ENCODE measurements at regions not wholly inside any gene's neighbourhood (a gene's known extent, or its start where the extent isn't known, plus 50 kb on each side); places are given as distances from the start of the nearest gene placed in this dataset.
"Not testable (repeated sequence)": the region's sequence is repeated elsewhere in the genome, so short reads cannot be mapped to it uniquely, and the experiment has no call there.

DNA sequence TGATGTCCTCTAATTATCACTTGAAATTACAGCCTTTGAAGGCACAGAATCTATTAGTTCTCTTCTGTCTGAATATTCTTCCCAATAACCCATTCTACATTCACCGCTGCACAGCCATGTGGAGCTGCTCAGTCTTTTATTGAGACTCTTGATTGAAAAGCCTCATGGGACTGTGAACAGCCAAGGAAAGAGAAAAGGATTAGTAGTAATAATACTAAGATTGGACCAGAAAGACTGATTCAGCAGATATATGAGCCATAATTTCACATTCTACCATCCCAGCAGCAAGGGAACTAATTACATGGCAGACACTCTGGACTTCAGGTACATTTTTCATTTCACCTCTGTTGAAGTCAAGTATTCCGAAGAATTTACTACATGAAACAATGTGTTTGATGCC, 2471.7 kb downstream of the ARAP2 start:
- no peak for DNase-seq (ENCODE audit: low read depth)

DNA sequence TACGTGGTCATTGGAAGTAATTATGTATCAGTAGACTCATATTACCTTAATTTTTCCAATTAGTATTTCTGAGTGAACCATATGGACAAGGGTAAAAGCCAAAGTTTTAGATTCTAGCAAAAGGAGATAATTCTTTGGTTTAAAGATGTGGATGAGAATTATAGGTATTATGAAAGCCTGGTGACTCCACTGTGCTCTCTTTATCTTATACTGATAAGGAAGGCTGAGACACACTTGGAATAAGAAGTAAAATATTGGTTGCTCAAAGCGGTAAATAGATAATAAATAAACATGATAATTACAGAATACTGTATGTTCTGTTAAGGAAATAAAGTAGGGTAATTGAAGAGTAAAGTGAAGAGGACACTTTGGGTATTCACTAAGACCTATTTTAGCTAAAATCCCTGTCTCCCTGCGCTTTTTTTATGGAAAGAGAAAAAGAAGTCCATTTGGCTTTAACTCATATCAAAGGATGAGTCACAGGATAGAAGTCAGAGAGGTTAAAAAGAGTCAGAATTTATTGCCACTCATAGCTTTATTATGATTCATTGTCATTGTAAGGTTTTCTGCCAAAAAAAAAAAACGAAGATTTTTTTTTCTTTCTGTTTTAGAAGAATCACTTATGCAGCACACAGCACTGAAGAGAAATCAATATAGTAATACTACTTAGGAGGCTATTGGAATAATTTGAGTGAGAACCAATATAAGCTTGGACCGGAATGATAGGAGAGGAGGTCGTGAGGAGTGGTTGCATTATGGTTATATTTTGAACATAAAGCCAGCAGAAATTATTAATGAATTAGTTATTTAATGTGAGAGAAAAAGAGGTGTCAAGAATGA, 2463.1 kb downstream of the ARAP2 start:
- DNase-seq (ENCODE audit: low read depth) = peak; percentile 80

DNA sequence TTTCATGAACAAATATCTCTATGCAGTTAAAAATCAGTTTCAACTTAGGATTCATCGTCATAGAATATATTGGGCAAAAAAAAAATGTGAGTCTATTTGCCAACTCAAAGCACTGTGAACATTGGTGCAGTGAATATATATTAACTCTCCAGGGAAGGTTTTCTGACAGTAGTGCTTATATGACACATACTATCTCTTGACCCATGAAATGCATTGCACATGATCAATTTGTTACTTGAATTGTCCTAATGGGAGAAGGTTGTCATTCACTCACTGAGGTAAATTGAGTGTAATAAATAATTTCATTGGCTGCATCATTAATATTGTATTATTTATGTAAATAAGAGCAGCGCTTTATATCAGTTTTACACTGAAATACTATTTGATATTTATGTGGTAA, 2458.5 kb downstream of the ARAP2 start:
- DNase-seq (ENCODE audit: low read depth) = no peak

DNA sequence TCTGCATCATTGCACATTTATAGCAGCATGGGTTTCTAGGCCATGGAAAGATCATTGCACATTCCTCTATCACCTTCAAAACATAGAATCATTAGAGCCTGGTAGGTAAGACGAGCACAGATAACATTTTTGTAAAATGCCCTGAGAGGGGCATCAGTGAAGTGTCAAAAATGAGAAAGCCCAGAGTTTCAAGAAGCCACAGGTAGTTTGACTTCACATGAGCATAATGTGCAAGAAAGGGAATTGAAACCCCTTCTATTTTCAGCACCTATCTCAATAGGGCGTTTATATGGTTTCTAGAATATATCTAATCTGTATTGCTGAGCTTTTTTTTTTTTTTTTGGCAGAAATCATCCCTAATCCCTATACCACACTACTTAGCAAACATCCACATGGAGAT, 2441.7 kb downstream of the ARAP2 start:
- no peak for DNase-seq (ENCODE audit: low read depth)

DNA sequence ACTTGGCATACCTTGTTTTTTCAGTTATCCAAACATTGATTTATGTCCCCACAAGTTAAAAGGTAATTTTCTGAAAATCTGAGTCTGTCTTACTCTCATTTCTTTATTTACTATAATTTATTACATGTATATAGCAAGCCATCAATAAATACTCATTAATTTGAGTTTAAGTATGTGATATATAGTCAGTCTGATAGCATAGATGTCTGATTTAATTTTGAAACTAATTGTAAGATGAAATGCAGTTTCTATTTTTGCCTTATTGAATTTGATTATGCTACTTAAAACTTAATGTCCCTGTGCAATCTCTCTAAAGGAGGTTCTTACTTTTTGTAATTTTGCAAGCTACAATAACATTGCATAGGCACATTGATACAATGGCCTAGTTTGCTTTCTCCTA, 2418.6 kb downstream of the ARAP2 start:
- no peak for DNase-seq (ENCODE audit: low read depth)

DNA sequence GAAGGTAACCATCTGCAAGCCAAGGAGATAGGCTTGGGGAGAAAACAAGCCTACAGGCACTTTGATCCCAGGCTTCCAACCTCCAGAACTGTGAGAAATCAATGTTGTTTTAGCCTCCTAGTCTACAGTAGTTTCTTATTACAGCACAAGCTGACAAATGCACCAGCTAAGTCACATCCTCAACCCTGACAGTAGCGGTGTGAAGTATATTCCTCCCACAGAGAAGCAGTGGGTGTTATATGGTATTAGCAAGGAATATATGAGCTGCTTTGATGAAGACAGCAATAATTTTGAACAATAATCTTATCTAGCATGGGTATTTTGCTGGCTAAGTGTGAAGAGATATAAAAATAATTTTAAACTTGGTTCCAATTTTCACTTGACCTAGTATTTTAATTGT, 2415.0 kb downstream of the ARAP2 start:
- not testable (repeated sequence) for DNase-seq (ENCODE audit: low read depth)

DNA sequence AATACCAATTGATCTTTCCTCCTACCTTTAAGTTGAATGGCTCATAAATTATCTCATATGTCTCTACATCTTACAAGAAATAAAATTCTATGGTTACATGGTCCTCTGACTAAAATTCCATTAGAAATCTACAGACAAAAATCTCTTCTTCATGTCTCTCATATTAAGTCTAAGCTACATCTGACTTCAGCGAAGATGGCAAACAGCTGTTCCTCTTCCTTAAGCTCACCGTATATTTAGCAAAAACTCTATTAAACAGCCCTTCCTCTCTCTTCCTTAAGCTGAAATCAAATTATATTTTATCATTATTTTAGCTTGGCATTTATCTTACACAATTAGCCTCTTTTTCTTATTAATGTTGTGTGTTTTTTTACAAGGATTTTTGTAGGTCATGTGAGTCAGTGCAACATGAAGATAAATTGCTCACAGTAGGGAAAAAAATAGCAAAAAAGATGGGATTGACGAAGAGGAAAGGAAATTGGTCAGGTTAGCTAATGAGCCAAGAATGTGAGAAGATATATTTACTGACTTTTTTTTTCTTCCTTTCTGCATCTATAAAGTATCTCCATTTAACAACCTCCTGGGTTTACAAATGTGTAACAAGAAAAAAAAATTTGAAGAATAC, 2412.8 kb downstream of the ARAP2 start:
- peak; percentile 69 for DNase-seq (ENCODE audit: low read depth)

DNA sequence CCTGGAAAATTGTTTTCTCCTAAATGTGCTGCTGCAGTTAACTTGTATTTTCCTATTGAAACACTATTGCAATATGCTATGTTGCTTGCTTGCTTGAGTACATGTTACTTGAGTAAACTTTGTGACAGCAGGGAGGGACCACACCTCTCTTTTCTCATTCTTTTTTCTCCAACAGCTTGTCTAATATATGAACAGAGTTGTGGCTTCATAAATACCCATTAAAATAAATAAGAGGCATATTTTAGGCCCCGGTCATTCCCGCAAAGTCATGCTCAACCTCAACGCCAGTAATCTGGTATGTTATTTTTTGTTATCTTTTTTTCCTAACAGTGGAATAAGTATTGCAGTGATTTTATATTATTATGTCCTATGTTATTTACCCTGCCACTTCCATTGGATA, 2408.6 kb downstream of the ARAP2 start:
- DNase-seq (ENCODE audit: low read depth) = peak; percentile 69

DNA sequence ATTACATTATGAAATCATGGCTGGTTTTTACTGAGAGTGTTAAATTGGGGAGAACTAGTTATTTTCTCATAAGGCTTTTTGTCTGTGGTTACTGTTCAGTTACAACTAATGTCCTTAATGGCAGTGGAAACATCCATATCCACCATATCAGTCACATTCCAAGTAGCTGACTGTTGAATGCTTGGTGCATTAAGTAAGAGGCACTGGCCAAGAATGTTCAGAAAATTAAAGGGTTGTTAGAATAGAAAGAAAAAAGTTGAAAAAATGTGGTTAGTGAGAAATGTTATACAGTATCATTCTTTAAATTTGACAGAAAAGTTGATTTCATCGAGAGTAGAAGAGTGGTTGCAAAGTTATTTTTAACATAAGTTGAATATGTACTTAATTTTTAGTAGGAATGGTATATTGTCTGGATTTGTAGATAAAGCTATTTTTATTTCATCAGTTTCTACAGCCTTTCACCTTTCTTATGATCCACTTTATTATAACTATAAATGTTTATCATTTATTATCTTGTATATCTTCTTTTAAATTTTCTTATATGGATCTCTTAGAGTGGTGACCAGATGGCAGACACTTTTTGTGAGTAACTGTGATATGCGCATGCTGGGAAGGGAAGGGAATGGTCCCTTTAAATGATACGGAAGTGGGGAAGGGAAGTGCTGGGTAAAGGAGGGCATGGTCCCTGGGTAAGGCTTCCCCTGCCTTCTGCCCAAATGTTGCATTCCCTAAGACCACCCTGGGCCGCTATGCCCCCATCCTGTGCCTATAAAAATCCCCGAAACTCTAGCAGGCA, 2407.1 kb downstream of the ARAP2 start:
- peak; percentile 85 for DNase-seq (ENCODE audit: low read depth)

DNA sequence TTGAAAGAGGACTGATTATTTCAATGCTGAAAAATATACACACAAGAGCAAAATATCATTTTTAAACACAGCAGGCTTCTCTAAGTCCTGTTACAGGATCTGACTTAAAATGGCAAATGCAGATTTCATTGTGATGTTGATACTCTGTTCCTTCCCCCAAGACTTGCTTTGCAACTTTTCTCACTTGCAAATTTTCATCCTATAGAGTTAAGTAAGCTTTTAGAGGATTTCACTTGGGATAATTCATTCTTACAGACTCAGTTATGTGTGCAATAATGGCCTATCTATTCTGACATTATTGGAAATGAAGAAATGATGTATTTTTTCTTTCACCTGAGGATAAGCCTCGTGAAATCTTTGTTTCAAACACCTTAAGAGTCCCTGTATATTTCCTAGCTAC, 2403.2 kb downstream of the ARAP2 start:
- no peak for DNase-seq (ENCODE audit: low read depth)

DNA sequence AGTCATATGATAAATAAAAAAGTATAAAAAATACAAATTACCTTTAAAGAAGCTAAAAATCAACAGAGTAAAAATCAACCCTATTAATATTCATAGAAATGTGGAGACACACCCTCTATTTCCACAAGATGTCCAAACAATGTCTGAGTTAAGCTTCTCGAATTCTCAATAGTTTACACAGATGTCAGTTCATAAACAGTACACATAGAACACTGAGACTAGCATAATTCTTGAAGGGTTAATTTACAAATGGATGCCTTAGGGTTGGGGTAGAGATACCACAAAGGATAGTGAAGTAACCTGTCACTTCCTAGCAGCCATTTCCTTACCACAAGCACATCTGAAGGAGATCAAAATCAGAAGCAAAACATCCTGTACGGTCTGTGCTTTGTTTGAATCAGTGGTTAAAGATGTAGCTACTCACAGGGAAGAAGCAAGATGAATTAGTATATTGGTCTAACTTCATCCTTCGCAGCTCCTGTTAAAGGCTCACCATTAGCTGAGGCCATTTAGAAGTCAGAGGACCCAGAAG, 2393.9 kb downstream of the ARAP2 start:
- peak; percentile 79 for DNase-seq (ENCODE audit: low read depth)

DNA sequence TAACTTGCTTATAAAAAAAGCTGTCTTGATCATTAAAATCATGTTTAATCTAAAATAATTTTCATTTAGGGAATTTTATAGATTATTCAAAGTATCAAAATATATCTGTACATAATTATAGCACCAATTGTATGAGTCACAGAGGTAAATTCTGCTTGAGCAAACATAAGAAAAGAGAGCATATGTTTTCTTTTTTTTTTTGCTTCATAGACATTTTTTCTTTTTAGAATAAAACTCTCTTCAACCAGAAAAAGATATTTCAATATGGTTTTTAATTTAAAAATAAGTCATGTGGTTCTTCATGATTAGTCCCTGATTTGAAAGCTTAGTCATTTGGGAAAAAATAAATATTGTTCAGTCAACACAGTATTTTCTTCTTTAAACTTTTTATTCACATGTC, 2390.6 kb downstream of the ARAP2 start:
- DNase-seq (ENCODE audit: low read depth) = not testable (repeated sequence)

DNA sequence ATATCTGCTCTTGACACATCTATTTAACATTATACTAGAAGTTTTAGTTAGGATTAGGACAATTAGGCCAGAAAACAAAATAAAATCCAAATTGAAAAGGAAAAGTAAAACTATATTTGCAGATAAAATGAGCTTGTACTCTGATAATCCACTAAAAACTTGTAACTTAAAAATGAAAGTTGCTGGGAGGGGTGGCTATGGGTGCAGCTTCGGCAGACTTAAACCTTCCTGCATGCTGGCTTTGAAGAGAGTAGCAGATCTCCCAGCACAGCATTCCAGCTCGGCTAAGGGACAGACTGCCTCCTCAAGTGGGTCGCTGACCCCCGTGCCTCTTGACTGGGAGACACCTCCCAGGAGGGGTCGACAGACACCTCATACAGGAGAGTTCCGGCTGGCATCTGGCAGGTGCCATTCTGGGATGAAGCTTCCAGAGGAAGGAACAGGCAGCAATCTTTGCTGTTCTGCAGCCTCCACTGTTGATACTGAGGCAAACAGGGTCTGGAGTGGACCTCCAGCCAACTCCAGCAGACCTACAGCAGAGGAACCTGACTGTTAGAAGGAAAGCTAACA, 2379.9 kb downstream of the ARAP2 start:
- DNase-seq (ENCODE audit: low read depth) = no peak

DNA sequence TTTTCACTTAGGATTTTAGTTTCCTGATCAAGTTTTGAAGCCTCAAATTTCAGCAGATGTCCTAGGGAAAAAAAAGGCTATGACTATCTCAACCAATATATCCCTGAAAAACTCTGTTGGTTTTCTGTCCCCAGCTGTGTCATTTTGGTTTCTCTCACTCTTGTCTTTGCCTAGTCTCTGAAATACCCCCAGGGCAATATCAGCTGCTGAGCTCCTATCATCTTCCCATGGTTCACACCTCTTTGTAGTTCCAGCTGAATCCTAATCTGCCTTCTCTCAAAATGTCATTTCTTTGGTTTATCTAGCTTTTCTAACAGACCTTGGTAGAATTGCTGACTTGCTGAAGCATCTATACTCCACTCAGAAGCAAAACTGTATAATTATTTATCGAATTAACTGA, 2370.5 kb downstream of the ARAP2 start:
- no peak for DNase-seq (ENCODE audit: low read depth)

DNA sequence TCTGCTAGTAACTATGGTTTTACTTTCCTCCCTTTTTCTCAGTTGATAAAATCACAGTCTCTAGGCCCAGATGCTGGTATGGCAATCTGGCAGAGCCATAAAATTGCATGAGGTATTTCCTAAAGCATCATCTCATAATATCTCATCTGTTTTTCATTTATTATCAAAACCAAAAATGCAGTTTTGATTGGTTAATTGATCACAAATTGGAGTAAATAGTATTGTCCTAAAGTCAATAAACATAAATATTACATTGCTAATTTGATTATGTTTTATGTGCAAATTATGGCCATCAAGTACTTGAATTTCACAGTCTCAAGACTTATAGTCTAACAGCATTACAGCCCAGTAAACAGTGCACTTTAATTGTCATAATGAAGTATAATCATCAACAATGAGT, 2365.6 kb downstream of the ARAP2 start:
- DNase-seq (ENCODE audit: low read depth) = no peak

DNA sequence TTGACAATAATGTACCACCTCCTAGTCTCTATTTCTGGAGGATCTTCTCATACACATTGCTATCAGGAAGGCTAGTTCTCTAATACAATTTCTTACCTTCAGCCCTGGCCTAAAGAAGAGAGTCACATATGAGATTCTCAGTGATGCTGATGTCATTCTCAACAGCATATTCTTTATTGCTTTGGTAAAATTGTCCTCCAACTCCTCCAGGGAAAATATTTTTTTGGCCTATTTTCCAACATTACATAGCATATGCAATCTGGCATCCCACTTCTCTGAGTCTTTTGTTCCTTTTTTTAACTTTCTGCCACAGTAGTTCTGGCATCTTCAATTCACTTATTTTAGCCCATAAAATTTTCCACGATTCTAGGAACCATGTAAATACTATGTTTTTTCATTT, 2363.1 kb downstream of the ARAP2 start:
- no peak for DNase-seq (ENCODE audit: low read depth)

DNA sequence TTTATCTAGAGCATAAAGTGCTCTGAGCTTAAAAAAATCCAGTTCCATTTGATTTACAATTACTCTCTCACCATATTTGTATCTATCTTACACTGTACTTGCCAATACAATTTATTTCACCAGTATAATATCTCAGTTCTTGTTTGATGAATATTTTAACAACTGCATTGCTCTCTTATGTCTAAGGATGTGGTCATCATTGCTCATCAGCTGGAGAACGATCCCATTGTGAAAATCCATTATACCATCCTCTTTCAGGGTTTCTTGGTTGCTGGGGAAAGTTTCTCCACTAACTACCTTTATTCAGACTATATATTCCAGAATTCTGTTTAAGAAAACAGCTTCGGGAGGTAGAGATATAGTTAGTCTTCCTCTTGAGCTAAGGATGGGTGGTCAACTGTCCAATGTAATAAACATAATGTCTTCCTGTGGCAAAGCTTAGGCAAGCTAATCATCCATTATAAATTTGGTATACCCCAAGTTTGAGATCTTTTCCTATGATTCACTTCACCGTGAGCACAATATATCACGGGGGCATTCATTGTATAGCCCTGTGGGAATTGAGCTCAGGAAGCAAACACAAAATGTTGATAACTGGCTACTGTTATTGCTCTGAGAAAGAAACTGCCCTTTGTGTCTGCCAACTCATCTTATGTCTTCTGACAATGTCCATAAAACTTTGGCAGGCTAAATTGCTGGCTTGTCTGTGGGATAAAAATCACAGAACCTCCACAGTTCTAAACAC, 2361.9 kb downstream of the ARAP2 start:
- DNase-seq (ENCODE audit: low read depth) = peak; percentile 29

DNA sequence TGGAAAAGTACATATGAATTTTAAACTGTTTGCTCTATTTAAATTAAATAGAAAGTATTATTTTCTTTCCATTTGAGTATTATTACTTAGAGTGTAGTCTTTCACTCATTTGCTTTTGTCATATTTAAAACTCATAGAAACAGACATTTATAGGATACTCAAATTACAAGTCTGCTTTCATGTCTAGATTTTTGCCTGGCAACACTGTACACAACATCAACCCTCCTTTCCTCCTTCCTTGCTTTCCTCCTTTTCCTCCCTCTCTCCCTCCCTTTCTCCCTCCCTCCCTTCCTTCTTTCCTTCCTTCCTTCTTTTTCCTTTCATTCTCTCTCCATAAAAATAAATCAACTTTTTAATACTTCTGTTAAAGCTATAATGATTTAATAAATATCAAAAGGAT, 2361.2 kb downstream of the ARAP2 start:
- DNase-seq (ENCODE audit: low read depth) = no peak

DNA sequence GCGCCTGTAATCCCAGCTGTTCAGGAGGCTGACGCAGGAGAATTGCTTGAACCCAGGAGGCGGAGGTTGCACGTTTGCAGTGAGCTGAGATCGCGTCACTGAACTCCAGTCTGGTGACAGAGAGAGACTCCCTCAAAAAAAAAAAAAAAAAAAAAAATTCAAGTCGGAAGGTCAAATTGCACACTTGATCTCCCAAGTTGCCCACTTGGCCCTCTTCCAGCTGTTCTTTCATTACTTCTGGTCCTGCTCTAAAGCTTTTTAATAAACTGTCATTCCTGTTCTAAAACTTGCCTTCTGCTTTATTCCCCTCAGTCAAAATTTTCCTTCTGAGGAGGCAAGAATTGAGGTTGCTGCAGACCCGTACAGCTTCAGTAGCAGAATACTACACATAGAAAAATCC, 2358.0 kb downstream of the ARAP2 start:
- peak; percentile 11 for DNase-seq (ENCODE audit: low read depth)

DNA sequence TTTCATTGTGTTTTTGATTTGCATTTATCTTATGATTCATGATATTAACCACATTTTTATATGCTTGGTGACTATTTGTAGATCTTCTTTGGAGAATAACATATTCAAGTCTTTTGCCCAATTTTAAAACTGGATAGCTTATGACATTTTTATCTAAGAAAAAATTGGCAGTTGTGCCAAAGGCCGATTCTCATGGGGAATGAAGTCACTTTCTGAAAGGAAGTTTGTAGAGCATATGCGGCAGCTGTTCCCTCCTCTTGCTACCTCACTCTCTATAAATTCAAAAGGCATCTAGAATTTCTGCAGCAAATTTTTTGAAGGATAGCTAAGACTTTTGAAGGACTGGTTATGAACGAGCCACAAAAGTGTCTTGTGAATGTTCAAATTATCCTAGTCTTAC, 2353.5 kb downstream of the ARAP2 start:
- DNase-seq (ENCODE audit: low read depth) = no peak

DNA sequence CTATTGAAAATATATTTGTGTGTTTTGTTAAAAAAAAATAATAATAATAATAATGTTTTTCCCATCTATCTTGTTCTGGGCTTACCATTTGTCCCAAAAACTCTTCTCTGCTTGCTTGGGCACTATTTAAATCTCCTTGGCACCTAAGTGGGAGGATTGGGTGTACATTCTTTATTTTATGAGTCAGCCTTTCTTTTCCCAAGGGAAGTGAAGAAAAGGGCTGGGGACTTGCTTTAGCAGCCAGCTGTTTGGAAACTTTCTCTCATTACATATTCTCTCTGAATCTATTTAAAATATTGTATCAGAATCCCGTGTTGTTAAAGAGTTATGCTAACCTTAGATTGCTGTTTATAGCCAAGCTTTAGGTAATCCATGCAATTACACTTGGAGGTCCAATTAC, 2332.4 kb downstream of the ARAP2 start:
- peak; percentile 29 for DNase-seq (ENCODE audit: low read depth)
